GM20431 (cell line): ENCODE measurements at regions not wholly inside any gene's neighbourhood (a gene's known extent, or its start where the extent isn't known, plus 50 kb on each side); places are given as distances from the start of the nearest gene placed in this dataset.

ENCODE experiments used
- in situ Hi-C: fragments of 300-500 bp; cut with MseI, MboI; formaldehyde crosslinking; loops from one replicate; pipeline ENCODE4 v1.15.0; 2020; ENCODE audit warnings: low sequenced_read_pairs; ENCODE audit not compliant: unreplicated experiment

DNA sequence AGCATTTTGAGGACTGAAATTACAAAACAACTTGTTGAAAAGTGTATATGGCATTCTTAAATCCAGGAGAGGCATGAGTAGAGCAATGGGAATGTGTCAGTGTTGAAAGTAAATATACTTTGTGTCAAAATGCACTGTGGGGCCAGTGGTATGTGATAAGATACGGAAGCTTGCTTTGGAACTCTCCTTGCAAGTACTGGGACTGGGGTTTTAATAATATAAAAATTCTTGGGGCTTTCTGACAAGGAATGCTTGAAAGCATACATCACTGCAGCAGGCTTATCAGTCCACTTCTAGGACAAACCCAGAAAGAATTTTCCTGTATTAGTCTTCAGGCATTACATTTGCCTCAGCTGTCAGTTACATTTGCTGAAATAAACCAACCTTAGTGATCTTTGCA, 472.8 kb upstream of the FZD8 start:
- in situ Hi-C loops = no loop called here

GRCh38 chr10:36114141-36114540, 472.0 kb upstream of the FZD8 start:
- in situ Hi-C loops = no loop called here

DNA sequence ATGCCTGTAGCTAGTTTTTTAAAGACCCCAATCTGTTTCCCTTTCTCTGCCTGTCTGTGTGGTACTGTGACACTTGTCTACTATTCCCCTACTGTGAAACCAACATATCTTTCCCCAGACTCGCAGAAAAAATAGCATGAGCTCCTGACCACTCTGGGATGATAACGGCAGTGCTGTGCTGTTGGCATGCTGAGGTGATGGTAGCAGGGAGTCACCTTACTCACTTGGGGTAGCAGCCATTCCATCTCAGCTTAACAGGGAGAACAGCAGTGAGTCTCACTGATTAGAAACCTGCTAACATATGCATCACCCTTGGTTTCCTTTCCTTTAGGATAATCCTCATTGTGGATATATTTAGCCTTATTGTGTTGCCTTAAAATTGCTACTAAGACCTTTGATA, 469.6 kb upstream of the FZD8 start:
- in situ Hi-C loops = no loop called here

GRCh38 chr10:36110097-36110496, 468.0 kb upstream of the FZD8 start:
- in situ Hi-C loops = no loop called here

GRCh38 chr10:36109399-36110023, 467.4 kb upstream of the FZD8 start:
- in situ Hi-C loops = no loop called here

GRCh38 chr10:36097696-36098095, 455.6 kb upstream of the FZD8 start:
- in situ Hi-C loops = no loop called here

DNA sequence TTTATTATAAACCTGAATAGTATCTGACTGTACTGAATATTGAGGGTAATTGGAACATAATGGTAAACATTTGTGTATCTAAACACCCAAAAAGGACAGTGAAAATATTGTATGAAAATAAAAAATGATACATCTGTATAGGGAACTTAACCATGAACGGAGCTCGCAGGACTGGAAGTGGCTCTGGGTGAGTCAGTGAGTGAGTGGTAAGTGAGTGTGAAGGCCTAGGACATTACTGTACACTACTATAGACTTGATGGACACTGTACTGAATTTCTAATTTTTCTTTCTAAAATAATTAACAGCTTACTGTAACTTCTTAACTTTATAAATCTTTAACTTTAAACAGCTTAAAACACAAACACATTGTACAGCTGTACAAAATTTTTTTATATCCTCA, 454.5 kb upstream of the FZD8 start:
- in situ Hi-C loops = no loop called here

DNA sequence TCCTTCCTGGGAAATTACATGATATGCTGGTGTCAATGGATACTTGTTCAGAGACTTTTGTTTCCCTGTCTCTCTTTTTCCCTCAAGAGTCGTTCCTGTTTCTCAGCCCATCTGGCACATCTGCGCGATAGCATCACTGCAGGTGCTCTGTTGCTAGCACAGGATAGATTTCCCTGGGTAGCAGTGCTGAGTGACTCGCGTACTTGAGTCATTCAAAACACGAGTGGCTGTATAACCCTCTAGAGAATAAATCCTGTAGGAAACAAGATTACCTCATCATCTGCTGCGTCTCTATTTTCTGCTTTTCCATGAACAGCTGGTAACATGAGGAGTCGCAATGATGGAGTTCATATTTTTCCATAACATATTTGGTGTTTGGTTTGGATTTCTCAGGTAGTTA, 452.0 kb upstream of the FZD8 start:
- in situ Hi-C loops = no loop called here

- in situ Hi-C loops = no loop called here
Measured at GRCh38 chr10:36092116-36092515, 450.0 kb upstream of the FZD8 start.

DNA sequence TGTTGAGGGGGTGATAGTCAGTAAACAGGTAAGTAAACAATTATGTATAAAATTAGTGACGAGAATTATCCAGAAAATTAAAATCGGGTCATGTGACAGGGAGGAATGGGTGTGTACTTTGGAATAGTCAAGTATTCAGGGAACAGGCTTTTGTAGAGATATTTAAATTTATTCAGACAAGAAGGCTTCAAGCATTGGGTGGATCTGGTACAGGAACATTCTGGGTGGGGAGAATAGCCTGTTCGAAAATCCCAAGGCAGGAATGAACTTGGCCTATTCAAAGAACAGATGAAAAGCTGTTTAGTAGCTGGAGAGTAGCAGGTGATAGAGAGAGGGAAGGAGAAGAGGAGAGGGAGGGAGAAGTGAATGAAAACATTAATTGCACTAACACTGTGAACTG, 448.9 kb upstream of the FZD8 start:
- in situ Hi-C loops = no loop called here

- in situ Hi-C loops = no loop called here
Measured at GRCh38 chr10:36089790-36090440, 447.8 kb upstream of the FZD8 start.

DNA sequence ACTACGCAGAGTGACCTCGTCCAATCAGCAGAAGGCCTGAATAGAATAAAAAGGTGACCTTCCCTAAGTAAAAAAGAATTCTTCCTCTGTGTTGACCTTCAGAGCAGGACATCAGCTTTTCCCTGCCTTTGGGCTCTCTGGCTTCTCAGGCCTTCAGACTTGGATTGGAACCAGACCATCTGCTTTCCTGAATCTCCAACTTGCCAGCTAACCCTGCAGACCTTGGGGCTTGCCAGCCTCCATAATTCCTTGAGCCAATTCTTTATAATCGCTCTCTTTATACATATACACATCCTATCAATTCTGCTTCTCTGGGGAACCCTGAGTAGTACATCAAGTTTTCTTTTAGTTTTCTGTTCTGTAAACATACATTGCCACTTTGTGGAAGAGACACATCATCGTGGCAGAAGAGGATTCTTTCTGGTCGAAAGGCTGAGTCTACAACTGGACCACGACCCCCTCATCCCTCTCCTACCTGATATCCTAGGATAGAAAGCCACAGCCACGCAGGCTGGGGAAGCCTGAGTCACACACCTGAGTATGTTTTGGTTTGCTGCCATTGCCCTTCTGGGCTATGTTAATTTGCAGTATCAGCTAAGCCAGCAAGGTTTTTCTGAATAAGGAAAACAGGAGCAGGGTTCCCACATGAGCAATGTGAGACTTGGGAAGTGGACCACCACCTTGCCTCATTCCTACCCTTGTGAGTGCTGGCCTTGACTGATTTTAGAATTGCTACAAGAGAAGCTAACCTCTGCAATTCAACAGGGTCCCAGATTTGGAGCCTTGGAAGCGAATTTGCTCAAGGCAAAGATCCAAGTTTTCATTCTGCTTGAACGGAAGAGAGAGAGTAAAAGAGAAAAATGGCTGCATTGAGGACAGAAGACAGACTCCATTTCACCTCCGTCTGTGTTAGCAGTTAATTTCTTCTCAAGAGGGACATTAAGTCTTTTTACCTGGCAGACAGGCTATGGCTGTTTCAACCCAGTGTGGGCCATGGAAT, 445.2 kb upstream of the FZD8 start:
- in situ Hi-C loops = no loop called here

DNA sequence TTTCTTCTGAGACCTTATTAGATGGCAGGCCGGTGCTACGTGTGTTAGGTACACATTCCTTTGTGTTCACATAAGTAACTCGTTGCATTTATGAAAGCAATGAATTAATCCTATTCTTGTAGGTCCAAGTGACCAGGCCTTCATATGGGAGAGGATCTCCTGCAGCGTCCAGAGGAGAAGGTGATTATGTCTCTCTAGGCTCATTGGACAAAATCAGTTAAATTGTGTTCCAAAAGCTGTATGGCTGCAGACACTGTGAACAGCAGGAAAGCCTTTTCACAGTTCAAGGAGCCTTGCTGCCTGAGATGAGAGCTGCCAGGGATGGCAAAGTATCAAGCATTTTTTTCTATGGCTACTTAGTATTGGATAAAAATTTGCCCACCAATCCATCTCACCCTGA, 433.1 kb upstream of the FZD8 start:
- in situ Hi-C loops = no loop called here

- in situ Hi-C loops = no loop called here
Measured at GRCh38 chr10:36073796-36074345, 431.8 kb upstream of the FZD8 start.

GRCh38 chr10:36068542-36068941, 426.4 kb upstream of the FZD8 start:
- in situ Hi-C loops = no loop called here

DNA sequence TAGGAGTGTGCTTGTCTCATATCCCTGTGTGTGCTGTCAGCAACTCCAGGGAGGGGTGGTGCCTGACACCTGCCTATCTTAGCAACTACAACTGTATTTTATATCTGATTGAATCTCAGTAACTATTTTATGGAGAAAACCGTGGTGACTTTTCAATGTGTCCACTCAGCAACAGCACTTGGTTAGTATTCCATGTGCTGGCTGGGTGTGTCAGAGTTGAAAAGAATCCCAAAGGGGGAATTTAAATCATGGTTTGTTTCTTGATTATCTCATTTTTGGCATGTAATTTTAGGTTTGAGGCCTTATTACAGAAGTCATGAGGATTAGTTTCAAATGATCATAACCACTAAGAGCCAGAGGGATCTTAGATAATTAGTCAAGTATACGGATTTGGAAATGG, 425.7 kb upstream of the FZD8 start:
- in situ Hi-C loops = no loop called here

GRCh38 chr10:36066850-36067249, 424.8 kb upstream of the FZD8 start:
- in situ Hi-C loops = no loop called here

DNA sequence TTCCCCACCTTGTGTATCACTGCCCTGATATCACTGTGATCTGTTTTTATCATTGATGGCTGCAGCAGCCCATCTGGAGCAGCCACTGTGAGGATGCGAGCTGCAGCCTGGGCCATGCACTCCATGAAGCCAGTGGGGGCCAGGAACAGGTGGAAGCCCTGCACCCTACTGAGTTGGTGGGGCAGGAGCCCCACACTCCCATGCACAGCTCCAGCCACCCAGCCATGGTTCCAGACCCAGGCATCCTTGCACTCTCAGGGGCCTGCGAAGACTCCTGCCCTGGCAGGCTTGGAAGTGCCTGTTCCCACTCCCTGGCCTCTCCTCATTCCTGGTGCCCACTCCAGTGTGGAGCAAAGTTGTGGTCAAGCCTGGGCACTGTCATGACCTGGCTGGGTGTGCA, 424.0 kb upstream of the FZD8 start:
- in situ Hi-C loops = no loop called here

- in situ Hi-C loops = no loop called here
Measured at GRCh38 chr10:36063396-36063795, 421.3 kb upstream of the FZD8 start.

GRCh38 chr10:36057731-36058130, 415.6 kb upstream of the FZD8 start:
- in situ Hi-C loops = no loop called here

DNA sequence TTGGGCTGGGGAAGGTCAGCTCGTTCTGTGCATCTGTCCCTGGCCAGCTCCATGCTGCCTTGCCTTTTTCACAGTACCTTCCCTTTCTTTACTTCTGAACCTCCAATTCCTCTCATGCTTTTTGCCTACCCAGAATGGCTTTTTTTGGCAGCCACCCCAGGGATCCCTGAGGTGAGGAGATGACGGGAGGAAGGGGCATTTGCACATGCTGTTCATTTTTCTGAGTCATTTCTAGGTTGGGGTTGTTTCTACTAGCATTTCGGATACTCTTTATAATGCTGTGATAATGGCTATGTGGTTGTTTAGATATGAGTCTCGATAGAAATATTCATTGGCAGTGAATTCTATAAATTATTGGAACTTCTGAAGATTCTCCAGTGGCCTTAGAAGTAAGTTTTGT, 415.1 kb upstream of the FZD8 start:
- in situ Hi-C loops = no loop called here
